PFSK-1 (cell line): ENCODE measurements at regions not wholly inside any gene's neighbourhood (a gene's known extent, or its start where the extent isn't known, plus 50 kb on each side); places are given as distances from the start of the nearest gene placed in this dataset.

Experiments
- POLR2AphosphoS5 ChIP-seq: IDR thresholded peaks from 2 replicates; pipeline ENCODE4 v1.6.1; 2012; ENCODE audit warnings: low read depth, mild to moderate bottlenecking, control low read depth, low read length, moderate library complexity
- SIN3A ChIP-seq: IDR thresholded peaks from 2 replicates; pipeline ENCODE4 v1.6.1; 2012; ENCODE audit warnings: mild to moderate bottlenecking, low read length, moderate library complexity, borderline replicate concordance; ENCODE audit not compliant: insufficient read depth
- TF ChIP-seq, protein P1 (sequence below), 2 experiments: IDR thresholded peaks; 2 replicates each; pipeline versions ENCODE4 v1.6.1 to v1.8.0; 2011 to 2012; ENCODE audit warnings: low read depth in 2 of 2, low read length in 2 of 2, control low read depth in 1 of 2, inconsistent platforms in 1 of 2, mild to moderate bottlenecking in 1 of 2, moderate library complexity in 1 of 2; ENCODE audit not compliant: insufficient read depth in 1 of 2

DNA sequence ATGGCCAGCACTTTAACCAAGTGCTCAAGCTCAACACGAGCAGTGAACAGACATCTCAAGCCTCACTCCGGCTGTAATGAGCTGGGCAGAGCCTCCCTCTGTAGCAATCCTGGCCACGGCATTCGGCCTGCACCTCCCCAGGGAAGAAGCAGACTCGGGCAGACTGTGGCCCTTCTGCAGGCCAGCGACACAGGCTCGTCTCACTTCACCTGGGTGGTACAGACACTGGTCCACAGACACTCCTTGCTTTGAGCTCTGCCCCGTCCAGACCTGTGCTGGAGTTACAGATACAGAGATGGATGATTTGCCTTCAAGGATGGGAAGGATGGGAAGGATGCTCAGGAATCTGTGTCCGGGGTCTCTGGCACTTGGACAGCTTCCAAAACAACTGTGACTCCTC, 300.9 kb downstream of the PREX1 start:
- TF ChIP-seq POLR2AphosphoS5, result no peak
- TF ChIP-seq, protein P1, sequence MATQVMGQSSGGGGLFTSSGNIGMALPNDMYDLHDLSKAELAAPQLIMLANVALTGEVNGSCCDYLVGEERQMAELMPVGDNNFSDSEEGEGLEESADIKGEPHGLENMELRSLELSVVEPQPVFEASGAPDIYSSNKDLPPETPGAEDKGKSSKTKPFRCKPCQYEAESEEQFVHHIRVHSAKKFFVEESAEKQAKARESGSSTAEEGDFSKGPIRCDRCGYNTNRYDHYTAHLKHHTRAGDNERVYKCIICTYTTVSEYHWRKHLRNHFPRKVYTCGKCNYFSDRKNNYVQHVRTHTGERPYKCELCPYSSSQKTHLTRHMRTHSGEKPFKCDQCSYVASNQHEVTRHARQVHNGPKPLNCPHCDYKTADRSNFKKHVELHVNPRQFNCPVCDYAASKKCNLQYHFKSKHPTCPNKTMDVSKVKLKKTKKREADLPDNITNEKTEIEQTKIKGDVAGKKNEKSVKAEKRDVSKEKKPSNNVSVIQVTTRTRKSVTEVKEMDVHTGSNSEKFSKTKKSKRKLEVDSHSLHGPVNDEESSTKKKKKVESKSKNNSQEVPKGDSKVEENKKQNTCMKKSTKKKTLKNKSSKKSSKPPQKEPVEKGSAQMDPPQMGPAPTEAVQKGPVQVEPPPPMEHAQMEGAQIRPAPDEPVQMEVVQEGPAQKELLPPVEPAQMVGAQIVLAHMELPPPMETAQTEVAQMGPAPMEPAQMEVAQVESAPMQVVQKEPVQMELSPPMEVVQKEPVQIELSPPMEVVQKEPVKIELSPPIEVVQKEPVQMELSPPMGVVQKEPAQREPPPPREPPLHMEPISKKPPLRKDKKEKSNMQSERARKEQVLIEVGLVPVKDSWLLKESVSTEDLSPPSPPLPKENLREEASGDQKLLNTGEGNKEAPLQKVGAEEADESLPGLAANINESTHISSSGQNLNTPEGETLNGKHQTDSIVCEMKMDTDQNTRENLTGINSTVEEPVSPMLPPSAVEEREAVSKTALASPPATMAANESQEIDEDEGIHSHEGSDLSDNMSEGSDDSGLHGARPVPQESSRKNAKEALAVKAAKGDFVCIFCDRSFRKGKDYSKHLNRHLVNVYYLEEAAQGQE (IDR thresholded peaks at IDR 0.05; ENCODE audit: insufficient read depth in 1 of 2, low read depth in 2 of 2, low read length in 2 of 2), result no peak
- no peak for TF ChIP-seq SIN3A
